ENCODE measurements at regions not wholly inside any gene's neighbourhood (a gene's known extent, or its start where the extent isn't known, plus 50 kb on each side); places are given as distances from the start of the nearest gene placed in this dataset.

DNA sequence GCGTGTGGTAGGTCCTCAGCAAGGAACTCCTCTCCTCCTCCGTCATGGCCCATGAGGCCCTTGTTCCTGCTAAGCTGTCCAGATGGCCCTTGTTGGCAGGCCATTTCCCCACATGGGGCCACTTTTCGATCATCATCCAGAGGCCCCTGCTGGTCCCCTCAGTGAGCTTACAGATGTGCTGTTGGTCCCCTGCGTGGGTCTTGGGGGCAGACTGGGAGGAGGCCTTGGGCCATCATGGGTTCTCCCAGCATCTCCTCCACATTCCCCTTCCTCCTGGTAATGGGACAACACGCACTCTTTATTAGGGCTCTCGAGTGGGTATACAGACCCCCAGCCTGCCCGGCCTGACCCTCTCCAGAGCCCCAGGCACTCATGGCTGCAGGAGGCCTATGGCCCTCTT lies 114.7 kb downstream of the BEGAIN start:
- TF ChIP-seq, protein P1, sequence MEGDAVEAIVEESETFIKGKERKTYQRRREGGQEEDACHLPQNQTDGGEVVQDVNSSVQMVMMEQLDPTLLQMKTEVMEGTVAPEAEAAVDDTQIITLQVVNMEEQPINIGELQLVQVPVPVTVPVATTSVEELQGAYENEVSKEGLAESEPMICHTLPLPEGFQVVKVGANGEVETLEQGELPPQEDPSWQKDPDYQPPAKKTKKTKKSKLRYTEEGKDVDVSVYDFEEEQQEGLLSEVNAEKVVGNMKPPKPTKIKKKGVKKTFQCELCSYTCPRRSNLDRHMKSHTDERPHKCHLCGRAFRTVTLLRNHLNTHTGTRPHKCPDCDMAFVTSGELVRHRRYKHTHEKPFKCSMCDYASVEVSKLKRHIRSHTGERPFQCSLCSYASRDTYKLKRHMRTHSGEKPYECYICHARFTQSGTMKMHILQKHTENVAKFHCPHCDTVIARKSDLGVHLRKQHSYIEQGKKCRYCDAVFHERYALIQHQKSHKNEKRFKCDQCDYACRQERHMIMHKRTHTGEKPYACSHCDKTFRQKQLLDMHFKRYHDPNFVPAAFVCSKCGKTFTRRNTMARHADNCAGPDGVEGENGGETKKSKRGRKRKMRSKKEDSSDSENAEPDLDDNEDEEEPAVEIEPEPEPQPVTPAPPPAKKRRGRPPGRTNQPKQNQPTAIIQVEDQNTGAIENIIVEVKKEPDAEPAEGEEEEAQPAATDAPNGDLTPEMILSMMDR (IDR thresholded peaks at IDR 0.05; ENCODE audit: borderline replicate concordance, control extremely low read depth, extremely low read depth, insufficient read depth, missing control alignments) = no peak
- in situ Hi-C loops (cut with MboI; ENCODE audit: low sequenced_read_pairs, unreplicated experiment) = no loop called here
- no peak for DNase-seq (ENCODE audit: low spot score)

DNA sequence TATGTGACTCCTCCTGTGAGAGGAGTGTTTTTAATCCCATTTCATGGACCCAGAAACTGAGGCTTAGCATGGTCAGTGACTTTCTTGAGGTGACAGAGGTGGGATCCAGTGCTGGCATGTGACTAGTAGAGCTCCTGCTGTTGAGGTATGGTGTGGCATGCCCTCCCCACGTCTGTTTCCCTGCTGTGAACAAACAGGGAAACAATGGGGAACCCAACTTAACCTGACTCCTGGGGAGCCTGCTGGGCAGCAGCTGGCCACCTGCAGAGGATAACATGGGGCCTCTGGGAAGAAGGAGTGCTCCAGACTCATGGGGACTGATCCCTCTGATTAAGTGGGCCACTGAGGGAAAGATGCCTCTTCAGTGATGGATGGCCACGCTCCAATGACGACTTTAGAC lies 114.0 kb downstream of the BEGAIN start:
- DNase-seq (ENCODE audit: low spot score) = no peak
- in situ Hi-C loops (cut with MboI; ENCODE audit: low sequenced_read_pairs, unreplicated experiment) = no loop called here
- TF ChIP-seq, protein P1 (IDR thresholded peaks at IDR 0.05; ENCODE audit: borderline replicate concordance, control extremely low read depth, extremely low read depth, insufficient read depth, missing control alignments) = no peak

DNA sequence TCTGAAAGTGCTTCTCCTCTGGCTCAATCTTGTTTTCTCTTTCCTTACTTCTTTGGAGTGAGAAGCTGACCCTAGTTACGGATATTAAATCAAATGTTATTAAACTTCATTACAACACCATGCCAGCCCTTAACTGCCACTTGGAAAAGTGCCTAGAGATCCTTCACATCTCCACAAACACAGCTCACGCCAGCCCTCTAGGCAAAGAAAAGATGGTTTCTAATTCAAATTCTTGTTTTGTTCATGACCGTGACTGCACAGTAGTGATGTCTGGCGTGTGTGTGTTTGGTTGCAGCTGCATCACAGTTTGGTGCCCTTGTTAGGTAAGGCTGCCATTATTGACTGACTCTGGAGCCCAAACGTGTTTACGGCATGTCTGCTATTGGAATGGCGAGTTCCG lies 113.0 kb downstream of the BEGAIN start:
- in situ Hi-C loops (cut with MboI; ENCODE audit: low sequenced_read_pairs, unreplicated experiment) = no loop called here
- TF ChIP-seq, protein P1 (IDR thresholded peaks at IDR 0.05; ENCODE audit: borderline replicate concordance, control extremely low read depth, extremely low read depth, insufficient read depth, missing control alignments) = no peak
- no peak for DNase-seq (ENCODE audit: low spot score)

DNA sequence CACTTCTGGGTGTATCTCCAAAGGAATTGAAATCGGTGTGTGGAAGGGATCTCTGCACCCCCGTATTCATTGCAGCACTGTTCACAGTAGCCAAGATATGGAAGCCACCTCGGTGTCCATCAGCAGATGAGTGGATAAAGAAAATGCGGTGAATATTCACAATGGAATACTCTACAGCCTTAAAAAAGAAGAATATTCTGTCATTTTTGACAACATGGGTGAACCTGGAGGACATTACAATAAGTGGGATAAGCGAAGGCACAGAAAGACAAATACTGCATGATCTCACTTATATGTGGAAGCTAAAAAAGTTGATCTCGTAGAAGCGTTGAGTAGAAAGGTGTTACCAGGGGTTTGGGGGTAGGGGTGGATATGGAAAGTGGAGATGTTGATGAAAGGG lies 111.9 kb downstream of the BEGAIN start:
- TF ChIP-seq, protein P1 (IDR thresholded peaks at IDR 0.05; ENCODE audit: borderline replicate concordance, control extremely low read depth, extremely low read depth, insufficient read depth, missing control alignments) = no peak
- in situ Hi-C loops (cut with MboI; ENCODE audit: low sequenced_read_pairs, unreplicated experiment) = no loop called here
- no peak for DNase-seq (ENCODE audit: low spot score)

DNA sequence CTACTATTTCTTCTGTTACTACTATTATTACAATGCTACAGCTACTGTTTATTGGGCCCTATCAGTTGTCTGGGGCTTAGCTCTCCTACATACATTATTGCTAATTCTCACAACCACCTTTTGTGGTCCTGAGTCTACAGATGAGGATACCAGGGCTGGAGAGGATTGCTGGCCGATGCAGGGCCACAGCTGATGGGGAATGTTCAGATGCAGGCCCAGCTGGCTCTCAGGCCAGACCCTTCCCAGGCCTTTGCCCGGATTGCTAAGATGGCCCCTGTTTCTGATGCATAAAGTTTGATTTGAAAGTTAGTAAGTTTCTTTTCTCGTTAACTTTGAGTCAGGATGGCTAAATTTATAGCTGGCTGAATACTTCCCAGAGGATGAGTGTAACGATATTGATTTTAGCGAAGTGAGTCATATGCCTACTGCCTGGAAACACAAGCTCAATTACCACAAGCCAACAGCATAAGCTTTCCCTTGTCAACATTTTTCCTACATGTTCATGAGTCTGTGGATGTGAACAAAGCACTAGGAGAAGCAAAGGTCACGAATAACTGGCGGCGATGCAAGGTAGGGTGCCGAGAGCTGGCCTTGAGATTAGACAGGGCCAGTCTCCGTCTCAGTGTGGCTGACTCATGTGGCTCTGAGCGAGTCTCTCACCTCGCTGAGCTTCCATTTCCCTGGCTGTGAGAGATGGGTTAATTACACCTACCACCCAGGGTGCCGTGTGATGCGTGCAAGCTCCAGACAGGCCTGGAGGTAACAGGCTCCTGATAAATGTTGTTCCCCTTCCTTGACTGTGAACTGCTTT lies 111.0 kb downstream of the BEGAIN start:
- in situ Hi-C loops (cut with MboI; ENCODE audit: low sequenced_read_pairs, unreplicated experiment) = no loop called here
- DNase-seq (ENCODE audit: low spot score) = no peak
- TF ChIP-seq, protein P1 (IDR thresholded peaks at IDR 0.05; ENCODE audit: borderline replicate concordance, control extremely low read depth, extremely low read depth, insufficient read depth, missing control alignments) = no peak

DNA sequence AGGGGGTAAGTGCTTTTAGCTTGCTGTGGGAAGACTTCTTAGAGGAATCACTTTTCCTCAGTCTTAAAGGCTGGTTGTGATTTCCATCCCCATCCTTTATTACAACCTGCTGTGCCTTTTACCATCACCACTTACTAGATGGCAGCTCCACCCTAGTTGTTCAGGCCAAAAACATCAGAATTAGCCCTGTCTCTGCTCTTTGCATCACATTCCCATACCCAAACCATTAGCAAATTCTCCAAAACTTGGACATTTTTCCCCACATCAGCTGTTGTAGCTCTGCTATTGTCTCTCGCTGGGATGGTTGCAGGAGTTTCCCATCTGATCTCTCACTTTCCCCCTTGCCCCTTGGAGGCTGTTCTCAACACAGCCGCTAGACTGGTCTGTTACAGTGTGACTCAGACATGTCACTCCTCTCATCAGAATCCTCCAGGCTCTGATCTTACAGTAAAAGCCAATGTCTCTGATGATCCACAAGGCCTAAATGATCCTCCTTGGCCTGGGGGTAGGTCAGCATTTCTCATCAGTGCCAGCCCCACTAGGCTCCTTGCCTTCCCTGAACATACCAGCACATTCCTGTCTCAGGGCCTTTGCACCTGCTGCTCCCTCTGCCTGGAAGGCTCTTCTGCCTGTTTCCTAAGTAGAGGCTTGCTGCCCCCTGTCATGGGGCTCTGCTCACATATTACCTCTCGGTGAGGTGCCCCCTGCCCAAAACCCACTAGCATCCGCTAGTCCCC lies 102.5 kb downstream of the BEGAIN start:
- no peak for DNase-seq (ENCODE audit: low spot score)
- in situ Hi-C loops (cut with MboI; ENCODE audit: low sequenced_read_pairs, unreplicated experiment) = no loop called here
- TF ChIP-seq, protein P1 (IDR thresholded peaks at IDR 0.05; ENCODE audit: borderline replicate concordance, control extremely low read depth, extremely low read depth, insufficient read depth, missing control alignments) = no peak
